ENCODE measurements at regions not wholly inside any gene's neighbourhood (a gene's known extent, or its start where the extent isn't known, plus 50 kb on each side); places are given as distances from the start of the nearest gene placed in this dataset.

DNA sequence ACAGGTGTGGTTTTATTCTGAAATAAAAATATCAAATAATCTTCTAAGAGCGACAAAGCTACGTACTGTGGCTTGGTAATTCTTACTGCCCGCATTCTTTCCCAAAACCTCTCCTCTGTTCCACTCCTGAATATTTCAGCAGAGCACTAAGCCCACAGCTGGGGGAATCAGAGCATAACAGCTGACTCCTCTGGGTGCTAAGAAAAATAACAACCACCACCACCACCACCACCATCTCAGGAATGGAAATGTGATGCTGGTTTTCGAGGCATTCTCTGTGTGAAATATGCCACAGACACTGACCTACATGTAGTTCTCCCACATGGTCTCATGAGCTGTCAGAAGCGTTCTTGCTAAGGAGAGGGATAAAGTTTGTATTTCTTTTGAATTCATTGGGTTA, 183.7 kb downstream of the BMP4 start:
- TF ChIP-seq CTCF (IDR thresholded peaks at IDR 0.05; ENCODE audit: insufficient read depth, low read depth, low read length), result no peak
- ChIA-PET POLR2A (no interaction called here), CTCF (no interaction called here)
- no peak for DNase-seq (ENCODE audit: low read depth)
- no peak overlapping the region for H3K4me3 ChIP-seq (ENCODE audit: low read depth, low read length)
- no peaks in the 10 kb centered on the region for H3K36me3 ChIP-seq (ENCODE audit: control insufficient read depth, insufficient read depth, low read length)
- 0 out of 2 replicates have a peak, but pooled peaks cover 2% of the 10 kb centered on the region for H3K27me3 ChIP-seq (ENCODE audit: control insufficient read depth, insufficient read depth, low read length)

DNA sequence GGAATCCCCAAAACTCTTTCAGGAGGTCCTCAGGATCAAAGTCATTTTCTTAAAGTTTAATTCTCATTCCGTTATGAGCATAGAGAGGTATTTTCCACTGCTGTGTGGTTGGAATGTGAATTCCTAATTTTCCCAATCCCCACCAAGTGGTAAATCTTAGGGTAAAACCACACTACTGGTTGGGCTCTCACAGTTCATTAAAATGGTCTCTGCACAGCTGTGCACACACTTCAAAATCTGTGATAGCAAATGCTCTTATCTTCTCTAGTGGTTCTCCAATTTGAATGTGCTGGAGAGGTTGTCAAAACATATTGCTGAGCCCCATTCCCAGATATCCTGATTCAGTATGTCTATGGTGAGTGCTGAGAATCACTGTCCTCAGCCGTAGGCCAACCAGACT, 189.1 kb downstream of the BMP4 start:
- TF ChIP-seq CTCF (IDR thresholded peaks at IDR 0.05; ENCODE audit: insufficient read depth, low read depth, low read length), result no peak
- no peaks in the 10 kb centered on the region for H3K27me3 ChIP-seq (ENCODE audit: control insufficient read depth, insufficient read depth, low read length)
- ChIA-PET POLR2A (no interaction called here), CTCF (no interaction called here)
- no peaks in the 10 kb centered on the region for H3K36me3 ChIP-seq (ENCODE audit: control insufficient read depth, insufficient read depth, low read length)
- no peak overlapping the region for H3K4me3 ChIP-seq (ENCODE audit: low read depth, low read length)
- DNase-seq (ENCODE audit: low read depth), result no peak

- POLR2A ChIA-PET, result no interaction called here
- Histone ChIP-seq H3K27me3 (ENCODE audit: control insufficient read depth, insufficient read depth, low read length) (no peaks in the 10 kb centered on the region), H3K4me3 (ENCODE audit: low read depth, low read length) (no peak overlapping the region), H3K36me3 (ENCODE audit: control insufficient read depth, insufficient read depth, low read length) (no peaks in the 10 kb centered on the region)
- no peak for DNase-seq (ENCODE audit: low read depth)
- CTCF ChIA-PET, result interaction anchor here (1.1 kb wide), 1 partner anchor 14 kb away, joined by 3 read pairs; no protein-coding TSS in a partner anchor
- TF ChIP-seq CTCF (IDR thresholded peaks at IDR 0.05; ENCODE audit: insufficient read depth, low read depth, low read length), result no peak
Observed at GRCh38 chr14:53766601-53767000, 190.0 kb downstream of the BMP4 start.

- H3K36me3 ChIP-seq (ENCODE audit: control insufficient read depth, insufficient read depth, low read length), result no peaks in the 10 kb centered on the region
- no peaks in the 10 kb centered on the region for H3K27me3 ChIP-seq (ENCODE audit: control insufficient read depth, insufficient read depth, low read length)
- no peak for TF ChIP-seq CTCF (IDR thresholded peaks at IDR 0.05; ENCODE audit: insufficient read depth, low read depth, low read length)
- ChIA-PET POLR2A (no interaction called here), CTCF (interaction anchor here (1.1 kb wide), 1 partner anchor 14 kb away, joined by 3 read pairs; no protein-coding TSS in a partner anchor)
- DNase-seq (ENCODE audit: low read depth), result no peak
- no peak overlapping the region for H3K4me3 ChIP-seq (ENCODE audit: low read depth, low read length)
Observed at GRCh38 chr14:53766106-53766505, 190.5 kb downstream of the BMP4 start.

DNA sequence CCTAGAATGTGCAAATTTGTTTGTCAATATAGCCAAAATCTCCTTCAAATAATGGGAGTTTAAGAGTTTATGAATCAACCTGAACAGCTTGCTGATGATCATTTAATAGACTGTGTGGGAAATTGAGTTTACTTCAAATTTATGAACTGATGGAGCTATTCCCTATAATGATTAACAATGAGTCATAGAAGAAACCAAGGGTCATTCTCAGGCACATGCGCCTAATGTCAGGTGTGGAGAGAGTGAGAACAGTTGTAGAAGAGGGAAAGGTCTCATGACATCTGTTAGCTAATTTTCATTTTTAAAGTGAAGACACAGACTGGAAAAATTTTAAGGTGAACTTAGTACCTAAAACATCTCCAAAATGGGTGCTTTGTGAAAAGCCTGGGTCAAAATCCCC, 191.8 kb downstream of the BMP4 start:
- ChIA-PET POLR2A (no interaction called here), CTCF (interaction anchor here (1.2 kb wide), 1 partner anchor 21 kb away, joined by 3 read pairs; no protein-coding TSS in a partner anchor)

More for the DNA sequence above, 191.8 kb downstream of the BMP4 start:
- H3K4me3 ChIP-seq (ENCODE audit: low read depth, low read length), result no peak overlapping the region
- TF ChIP-seq CTCF (IDR thresholded peaks at IDR 0.05; ENCODE audit: insufficient read depth, low read depth, low read length), result no peak
- no peaks in the 10 kb centered on the region for H3K27me3 ChIP-seq (ENCODE audit: control insufficient read depth, insufficient read depth, low read length)
- H3K36me3 ChIP-seq (ENCODE audit: control insufficient read depth, insufficient read depth, low read length), result no peaks in the 10 kb centered on the region
- DNase-seq (ENCODE audit: low read depth), result no peak

All from BJ (cell line).